ENCODE measurements at regions not wholly inside any gene's neighbourhood (a gene's known extent, or its start where the extent isn't known, plus 50 kb on each side); places are given as distances from the start of the nearest gene placed in this dataset.
"Not testable (repeated sequence)": the region's sequence is repeated elsewhere in the genome, so short reads cannot be mapped to it uniquely, and the experiment has no call there.

DNA sequence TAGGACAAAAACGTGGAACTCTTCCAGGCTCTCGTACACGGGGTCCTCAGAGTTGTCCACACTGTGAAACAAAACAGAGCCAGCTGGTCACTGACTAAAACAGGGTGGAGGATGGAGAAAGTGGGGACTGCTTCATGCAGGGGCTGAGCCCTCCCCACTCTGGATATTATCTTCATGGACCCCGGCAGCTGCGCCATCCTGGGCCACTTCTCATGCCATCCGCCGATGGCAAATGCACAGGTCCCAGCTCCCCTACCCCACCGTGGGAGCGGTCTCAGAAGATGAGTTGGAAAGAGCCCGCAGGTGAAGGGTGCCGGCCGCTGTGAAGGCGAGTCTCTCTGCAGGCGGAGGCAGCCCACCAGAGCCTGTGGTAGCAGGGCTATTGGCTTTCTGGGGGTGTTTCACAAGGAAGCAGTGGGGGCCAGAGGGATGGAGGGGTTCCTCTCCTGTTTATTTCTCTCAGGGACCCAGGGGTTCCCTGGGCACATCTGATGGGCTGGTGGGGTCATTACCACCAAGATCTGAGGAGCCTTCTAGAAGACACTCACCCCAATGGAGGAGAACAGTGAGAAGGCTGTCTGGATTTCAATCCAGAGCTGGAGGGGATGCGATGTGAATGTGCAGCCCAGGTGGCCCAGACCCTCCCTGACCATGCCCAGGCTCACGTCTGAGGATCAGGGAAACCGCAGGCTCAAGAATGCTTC, 177.3 kb downstream of the KLF13 start:
- no peak for DNase-seq

DNA sequence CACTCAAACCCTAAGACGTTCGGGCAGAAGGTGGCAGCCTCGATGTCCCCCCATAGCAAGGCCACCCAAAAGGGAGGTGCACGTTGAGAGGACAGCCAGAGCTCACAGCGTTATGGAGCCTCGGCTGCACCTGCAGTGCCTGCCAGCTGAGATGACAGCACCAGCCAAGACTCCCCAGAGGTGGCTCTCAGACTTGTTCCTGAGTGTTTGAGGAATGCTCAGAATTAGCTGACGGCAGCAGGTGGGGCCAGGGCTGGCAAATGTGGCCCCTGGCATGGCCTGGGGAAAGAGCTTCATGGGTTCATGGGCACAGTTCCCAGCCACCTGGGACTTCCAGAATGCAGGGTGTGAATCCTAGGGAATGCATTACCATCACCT, 177.8 kb downstream of the KLF13 start:
- no peak for DNase-seq

DNA sequence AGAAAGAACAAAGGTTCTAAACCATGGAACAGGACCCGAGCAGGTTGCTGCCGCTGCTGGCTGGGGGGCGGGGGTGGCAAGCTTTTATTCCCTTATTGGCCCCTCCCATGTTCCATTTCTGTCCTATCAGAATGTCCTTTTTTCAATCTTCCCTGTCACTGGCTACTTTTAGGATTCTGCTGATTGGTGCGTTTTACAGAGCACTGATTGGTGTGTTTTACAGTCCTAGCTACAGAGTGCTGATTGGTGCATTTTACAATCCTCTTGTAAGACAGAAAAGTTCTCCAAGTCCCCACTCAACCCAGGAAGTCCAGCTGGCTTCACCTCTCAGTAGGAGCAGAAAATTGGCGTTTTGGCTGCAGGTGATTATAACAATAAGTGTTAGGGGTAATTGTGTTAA, 180.9 kb downstream of the KLF13 start:
- DNase-seq, result not testable (repeated sequence)

DNA sequence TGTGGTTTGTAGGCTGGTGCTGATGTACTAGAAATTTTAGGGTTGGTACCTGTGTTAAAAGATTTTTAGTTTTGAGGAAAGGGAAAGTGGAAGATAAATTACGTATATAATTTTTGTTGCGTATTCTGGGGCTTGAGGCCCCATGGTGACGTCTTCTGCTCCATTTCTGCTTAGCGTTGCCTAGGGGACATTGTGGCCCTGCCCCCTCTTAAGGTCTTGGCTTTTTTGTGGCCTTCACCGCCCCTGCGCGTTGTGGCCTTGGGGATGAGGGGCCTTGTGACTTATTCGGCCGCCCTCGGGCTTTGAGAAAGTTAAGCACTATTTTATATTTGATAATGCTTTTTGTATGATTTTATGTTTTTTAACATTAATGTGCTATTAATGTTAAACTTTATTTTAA, 182.0 kb downstream of the KLF13 start:
- DNase-seq, result no peak

DNA sequence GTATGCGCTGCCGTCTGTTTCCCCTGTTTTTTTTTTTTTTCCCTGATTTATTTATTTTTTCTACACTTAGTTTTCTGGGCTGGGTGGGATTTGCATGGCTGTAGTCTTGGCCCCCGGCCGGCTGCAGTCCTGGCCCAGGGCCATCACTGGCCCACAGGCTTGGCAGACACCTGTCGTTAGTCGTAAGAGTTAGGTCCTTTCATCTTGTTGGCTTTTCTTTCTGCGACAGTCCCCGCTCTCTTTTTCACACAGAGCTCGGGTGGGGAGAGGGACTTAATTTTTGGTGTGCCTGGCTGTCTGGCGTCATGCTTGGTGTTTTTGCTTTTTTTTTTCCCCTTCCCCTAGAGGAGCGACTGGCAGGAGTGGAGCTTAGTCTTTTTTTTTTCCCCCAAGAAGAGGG, 183.4 kb downstream of the KLF13 start:
- peak in 1 of 56 donors; percentile 28 for DNase-seq

DNA sequence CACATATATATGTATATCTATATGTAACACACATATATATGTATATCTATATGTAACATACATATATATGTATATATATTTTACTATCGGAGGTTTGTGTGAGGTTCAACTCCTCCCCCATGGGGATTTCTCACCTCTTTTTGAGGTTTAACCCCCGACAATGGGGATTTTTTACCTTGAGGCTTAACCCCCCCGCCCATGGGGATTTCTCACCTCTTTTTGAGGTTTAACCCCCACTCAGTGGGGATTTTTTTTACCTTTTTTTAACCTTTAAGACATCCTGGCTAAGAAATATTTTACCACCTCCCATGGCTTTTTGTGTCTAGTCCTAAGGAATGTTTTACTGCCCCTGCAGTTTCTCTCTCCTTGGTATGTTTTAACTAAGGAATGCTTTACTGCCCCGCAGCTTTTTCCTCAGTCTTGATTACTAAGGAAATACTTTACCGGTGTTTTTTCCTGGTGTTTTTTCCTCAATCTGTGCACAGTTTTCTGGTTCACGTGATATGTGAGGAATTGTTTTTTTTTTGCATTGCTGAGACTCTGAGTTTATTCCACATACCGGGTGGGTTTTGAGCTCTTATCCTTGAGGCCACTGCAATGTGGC, 185.2 kb downstream of the KLF13 start:
- no peak for DNase-seq

DNA sequence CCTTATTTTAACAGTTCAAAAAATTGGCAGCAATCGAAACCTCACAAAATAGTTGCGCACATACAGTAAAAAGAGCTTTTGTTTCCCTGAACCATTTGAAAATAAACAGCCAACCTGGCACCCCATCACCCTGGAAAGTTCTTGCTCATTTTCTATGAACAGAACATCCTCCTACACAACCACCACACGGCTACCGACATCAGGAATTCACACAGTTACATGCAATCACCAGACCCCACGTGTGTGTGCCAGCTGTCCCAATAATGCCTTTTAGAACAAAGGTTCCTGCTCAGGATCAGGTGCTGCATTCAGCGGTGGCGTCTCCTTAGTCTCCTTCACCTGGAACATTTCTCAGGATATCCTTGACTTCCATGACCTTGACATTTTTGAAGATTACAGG, 186.5 kb downstream of the KLF13 start:
- DNase-seq, result no peak

DNA sequence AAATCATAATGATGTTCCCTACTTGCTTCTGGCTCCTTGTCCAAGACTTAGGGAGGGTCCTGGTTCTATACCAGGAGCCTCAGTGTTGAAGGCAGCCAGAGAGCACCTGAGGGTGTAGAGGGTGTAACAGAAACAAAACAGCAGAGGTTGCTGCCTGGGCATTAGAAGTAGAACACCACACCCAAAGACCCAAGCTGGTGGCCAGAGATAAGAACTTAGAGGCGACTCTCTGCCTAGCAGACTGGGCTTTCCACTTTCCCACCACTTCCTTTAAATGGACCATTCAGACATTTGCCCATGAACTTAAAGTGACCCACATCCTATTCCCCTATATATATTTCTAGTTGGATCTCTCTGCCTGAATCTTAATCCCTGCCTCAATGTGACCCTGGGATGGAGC, 189.8 kb downstream of the KLF13 start:
- DNase-seq, result no peak

DNA sequence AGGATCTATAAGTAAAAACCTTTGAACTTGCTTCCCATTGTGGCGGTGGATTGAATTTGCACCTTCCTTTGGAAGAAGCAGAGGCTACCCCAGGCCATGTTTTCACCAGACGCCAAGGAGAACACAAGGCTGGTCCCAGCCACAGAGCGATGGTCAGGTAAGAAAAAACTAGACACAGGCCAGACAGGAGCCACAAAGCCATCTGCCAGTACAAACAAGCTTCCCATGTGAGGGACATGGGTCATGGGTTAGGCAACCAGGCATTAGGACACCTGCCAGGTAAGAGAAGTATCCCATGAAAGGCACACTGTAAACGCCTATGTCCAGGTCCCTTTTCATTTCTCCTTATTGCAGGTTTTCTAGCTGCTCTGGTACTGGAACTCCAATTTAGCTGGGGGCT, 190.2 kb downstream of the KLF13 start:
- no peak for DNase-seq

DNA sequence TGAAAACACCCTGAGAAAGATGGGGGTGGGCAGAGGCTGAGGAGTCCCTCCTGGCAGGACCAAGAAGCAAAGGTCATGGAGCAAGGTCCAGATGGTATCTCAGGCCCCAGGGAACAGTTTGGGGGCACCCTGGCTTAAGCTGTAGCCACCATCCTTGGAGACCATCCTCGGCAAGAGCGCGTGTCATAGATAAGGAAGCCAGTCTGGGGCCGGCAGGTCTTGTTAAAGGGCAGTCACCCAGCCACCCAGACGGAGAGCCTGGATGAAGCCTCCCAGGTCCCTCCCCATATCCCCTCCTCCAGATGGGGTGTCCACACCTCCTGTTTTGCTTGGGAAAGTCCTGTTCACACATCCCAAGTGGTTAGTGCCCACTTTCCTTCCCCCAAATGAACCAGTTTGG, 191.1 kb downstream of the KLF13 start:
- no peak for DNase-seq

DNA sequence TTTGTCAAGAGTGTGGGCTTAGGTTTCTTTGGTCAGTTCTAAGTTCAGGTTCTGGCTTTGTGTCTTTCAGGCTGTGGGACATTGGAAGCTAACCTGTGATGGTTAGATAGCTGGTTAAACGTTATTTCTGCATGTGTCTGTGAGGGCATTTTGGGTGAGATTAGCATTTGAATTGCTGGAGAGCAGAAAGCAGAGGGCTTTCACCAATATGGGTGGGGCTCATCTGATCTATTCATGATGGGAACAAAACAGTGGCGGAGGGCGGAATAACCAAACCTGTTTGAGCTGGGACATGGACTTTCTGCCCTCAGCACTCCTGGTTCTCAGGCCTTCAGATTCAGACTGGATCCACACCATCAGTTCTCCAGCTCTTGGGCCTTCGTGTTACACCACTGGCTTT, 195.4 kb downstream of the KLF13 start:
- no peak for DNase-seq

DNA sequence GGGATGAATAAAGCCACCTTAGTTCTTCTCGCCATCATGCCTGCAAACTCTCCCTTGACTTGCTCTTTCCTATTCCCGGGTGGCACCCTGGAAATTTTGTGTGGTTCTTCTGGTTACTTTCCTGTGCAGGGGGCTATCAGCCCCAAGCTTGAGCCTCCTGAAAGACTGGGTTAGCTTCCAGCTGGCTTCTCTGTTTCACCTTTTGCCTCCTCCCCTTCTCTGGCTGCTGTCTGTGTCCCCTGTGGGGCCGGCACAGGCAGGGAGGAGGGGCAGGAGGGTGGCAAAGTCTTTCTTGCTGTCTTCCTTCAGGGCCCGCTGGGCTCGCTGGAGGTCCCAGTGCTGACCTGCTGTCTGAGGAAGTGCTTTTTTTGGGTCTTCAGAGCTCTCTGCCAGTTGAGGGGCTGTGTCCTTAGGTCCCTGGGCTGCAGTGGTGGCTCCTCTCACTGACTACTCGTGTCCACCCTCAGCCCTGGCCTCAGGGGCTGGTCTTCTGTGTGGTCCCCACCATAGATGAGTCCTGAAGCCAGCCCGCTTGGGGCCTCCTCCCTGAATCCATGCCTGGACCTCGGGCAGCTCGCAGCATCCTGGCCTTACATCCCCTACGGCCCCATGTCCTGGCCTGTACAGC, 196.5 kb downstream of the KLF13 start:
- no peak for DNase-seq

DNA sequence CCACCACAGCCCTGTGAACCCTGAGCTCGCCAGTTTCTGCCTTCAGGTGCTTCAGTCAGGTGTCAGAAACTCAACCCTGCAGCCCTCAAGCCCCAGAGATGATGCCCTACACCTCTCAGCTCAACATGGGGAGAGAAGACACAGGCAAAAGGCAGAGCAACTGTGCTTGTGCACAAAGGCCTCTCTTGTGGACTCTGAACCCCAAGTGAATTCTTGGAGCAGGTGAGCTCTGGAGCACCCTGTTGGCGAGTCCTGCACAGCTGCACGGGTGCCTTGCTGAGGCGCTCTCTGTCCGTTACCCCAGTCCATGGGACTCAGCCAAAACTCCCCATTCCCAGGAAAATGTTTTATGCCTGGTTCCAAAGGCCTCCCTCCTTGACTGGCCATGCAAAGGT, 197.0 kb downstream of the KLF13 start:
- DNase-seq, result no peak

DNA sequence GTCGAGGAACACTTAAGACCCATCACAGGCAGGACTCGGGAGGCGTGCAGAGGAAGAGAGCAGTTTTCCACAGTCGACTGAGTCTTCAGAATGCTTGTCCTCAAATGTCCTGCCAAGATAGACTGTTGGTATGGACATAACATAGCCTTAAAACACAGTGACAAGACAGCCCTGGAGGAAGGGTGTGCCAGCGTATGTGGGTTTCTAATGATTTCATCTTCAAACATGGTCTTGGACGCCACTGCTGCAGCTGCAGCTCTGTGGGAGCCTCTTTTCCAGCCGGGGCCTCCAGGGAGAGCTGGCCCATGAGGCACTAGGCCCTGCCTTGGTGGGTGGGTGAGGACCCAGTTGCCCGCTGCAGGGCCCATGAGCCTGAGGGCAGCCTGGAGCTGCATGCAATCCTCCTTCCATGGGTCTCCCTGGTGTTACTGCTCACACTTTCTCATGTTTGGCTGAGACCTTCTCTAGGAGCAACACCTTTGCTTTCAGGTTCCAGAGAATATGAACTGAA, 198.6 kb downstream of the KLF13 start:
- no peak for DNase-seq

DNA sequence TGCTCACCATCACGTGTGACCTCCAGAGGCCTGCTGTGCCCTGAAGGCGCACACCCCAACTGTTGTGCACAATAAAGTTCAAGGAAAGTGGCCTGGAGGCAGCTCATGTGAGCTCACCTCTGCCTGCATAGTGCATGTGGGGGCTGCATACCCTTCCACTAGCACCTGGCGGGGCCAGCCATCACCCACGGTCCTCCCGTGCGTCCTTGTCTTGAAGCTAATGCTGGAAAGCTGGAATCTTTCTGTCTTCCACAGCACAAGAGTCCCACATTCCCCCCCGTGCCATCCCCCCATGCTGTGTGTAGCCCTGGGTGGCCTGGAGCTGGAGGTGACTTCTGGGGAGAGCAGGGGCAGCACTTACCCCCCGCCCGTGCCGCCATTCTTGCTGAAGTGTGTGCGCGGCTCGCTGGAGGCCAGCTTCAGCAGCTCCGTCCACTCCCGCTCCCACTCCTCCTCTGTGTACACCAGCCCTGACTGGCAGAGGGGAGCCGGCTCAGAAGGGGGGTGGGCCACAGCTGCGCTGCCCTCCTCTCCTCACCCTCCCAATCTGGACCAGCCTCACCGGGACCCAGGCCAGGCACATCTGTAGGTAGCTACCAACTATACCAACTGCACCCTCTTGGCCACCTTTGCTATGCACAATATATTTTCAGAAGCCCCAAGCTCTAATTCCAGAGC, 199.5 kb downstream of the KLF13 start:
- DNase-seq, result no peak

DNA sequence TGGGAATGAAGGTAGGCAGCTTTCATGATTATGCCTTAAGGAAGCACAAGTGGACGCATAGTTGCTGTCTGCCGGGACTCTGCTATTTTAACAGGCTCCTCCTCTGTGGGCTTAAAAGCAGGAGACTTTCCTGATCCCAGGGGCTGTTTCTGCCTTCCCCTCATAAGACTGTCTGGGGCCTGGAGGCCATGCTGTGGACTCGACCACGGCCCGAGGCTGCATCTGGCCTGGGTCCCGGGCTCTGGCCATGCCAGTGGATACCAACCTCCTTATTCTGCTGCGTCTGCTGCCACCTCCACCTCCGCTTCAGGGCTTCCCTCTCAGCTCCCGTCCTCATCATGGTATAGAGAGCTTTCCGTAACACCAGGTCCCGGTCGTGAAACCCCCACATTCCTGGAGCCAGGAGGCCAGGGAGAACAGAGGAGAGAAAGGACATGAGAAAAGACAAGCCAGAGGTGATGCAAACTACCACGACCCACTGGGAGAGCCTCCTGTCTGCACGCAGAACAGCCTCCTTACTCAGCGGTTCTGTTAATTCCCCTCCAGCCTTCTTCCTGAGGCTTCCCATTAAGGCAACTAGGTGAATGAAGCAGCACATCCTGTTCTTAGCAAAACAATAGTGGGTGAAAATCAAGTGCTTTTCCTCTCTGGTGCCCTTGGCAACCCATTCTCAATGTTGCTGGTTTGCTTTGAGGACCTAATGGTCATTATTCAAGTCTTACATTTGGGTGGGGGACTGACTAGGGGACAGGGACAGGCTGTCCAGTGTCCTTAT, 200.5 kb downstream of the KLF13 start:
- no peak for DNase-seq

DNA sequence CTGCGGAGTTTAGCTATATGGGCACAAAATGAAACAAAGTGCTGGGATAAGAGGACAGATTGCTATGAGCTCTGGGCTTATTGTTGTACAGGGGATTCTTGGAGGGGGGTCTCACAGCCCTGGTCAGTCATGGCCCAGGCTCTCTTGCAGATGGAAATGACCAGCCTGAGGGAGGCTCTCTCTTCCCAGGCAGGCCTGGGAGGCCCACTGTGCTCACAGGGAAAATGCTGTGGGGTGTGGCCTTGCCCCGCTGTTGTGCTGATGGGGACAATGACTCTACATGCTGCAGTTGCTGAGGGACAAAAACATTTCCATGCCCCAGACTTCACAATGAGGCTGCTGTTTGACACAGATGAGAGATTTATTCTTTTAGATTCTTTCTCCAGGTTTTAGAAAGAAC, 202.2 kb downstream of the KLF13 start:
- peak in 12 of 56 donors; percentile 10 to 58 (median 26) for DNase-seq

DNA sequence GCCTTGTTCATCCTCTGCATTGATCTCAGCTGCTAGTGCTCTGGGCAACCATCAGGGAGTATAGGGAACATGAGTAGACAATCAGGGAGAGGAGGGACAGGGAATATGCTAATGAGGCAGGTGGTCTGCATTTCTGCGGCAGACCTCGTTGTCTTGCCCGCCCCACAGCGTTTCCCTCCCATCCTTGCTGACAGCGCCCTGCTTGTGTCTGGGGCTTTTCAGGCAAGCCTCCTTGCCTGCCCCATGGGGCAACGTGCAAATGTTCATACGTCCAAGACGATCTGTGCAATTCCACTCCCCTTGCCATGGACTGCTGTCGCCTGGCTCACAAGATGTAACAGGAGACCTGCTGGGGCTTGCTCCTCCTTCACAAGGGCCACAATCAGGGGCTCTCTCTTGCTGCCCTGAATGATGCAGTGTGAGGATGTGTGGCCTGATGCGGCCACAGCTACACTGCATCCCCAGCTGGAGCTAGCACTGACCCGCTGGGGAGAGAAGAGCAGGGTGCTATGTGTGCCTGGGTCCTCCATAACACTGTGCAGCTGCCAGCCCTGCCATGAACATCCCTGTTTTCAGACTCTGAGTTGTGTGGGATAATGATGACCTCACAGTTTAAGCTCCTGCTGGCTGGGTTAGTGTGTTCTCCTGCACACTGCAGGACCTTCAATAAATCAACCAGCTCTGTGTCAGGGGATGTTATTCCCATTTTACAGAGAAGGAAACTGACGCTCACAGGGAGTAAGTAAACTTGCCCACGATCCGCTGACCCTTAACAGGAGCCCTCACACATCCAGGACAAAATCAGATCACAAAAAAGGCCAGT, 211.3 kb downstream of the KLF13 start:
- peak in 1 of 56 donors; percentile 23 for DNase-seq

DNA sequence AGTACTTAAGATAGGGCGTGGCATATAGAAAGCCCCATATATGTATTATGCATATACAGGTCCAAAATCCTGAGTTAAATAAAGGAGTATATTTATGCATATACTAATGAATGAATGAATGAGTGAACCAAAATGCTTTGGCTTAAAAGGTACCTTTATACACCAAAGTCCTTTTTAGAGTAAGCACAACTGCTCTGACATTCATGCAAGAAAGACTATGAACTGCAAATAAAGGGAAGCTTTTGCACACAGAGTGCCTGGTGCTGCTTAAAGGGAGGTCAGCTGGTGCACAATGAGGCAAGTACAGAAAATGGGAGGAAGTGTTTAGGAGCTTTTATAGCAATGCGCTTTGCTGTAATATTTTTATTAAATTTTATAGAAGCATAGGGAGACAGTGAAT, 214.0 kb downstream of the KLF13 start:
- no peak for DNase-seq

DNA sequence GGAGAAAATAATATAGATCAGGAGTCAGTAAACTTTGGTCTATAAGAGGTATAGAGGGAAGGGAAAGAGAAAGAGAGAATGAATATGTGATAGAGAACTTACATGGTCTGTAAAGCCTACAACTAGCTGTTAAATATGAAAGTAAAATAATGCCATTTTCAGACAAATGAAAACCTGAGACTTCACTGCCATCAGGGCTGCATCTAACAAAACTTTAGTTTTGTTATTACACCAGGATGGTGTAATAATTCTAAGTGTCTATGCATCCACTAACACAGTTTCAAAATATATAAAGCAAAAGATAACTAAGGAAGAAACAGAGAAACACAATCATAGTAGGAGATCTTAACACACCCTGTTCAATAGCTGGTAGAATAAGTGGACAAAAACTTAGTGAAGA, 217.7 kb downstream of the KLF13 start:
- no peak for DNase-seq

DNA sequence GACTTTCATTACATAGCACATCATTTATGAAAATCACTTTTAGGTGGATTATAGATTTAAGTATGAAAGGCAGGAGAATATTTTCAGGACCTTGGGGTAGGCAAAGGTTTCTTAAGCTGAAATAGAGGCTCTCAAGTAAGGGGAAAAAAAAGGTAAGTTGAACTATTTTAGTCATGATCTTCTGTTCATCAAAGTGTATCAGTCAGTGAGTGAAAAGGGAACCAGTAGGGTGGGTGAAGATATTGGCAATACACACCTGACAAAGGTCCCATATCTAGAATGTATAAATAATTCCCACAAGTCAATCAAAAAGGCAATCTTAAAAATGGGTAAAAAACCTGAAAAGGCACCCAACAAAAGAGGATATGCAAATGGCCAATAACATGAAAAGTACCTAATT, 218.6 kb downstream of the KLF13 start:
- DNase-seq, result no peak
